Stimulated activated CD8-positive, alpha-beta memory T cell treated with anti-CD3 and anti-CD28 coated beads, Interleukin-4, amount 100 ng/mL, for 48 hours (primary cell): ENCODE measurements at regions not wholly inside any gene's neighbourhood (a gene's known extent, or its start where the extent isn't known, plus 50 kb on each side); places are given as distances from the start of the nearest gene placed in this dataset.

Experiments used
- DNase-seq: peaks from one replicate; pipeline ENCODE4 v3.0.0-alpha.2; 2020

- DNase-seq: no peak
Measured at GRCh38 chr4:123575291-123575690, 178.7 kb downstream of the SPRY1 start.

- DNase-seq: no peak
Measured at GRCh38 chr4:123577225-123577906, 180.8 kb downstream of the SPRY1 start.

- no peak for DNase-seq
Measured at GRCh38 chr4:123578276-123579029, 181.9 kb downstream of the SPRY1 start.

GRCh38 chr4:123579961-123580360 is 183.4 kb downstream of the SPRY1 start:
- DNase-seq: no peak

- DNase-seq: no peak
Measured at GRCh38 chr4:123580981-123581664, 184.5 kb downstream of the SPRY1 start.

- DNase-seq: no peak
Measured at GRCh38 chr4:123581802-123582201, 185.2 kb downstream of the SPRY1 start.

- DNase-seq: no peak
Measured at GRCh38 chr4:123583043-123583442, 186.4 kb downstream of the SPRY1 start.

GRCh38 chr4:123585111-123585510 is 188.5 kb downstream of the SPRY1 start:
- DNase-seq: no peak

- no peak for DNase-seq
Measured at GRCh38 chr4:123587983-123588494, 191.4 kb downstream of the SPRY1 start.

GRCh38 chr4:123588631-123589241 is 192.1 kb downstream of the SPRY1 start:
- DNase-seq: no peak

- no peak for DNase-seq
Measured at GRCh38 chr4:123589301-123589700, 192.7 kb downstream of the SPRY1 start.

GRCh38 chr4:123591875-123592274 is 195.3 kb downstream of the SPRY1 start:
- DNase-seq: no peak

- no peak for DNase-seq
Measured at GRCh38 chr4:123593655-123594054, 197.1 kb downstream of the SPRY1 start.

GRCh38 chr4:123596805-123597204 is 200.2 kb downstream of the SPRY1 start:
- no peak for DNase-seq

- no peak for DNase-seq
Measured at GRCh38 chr4:123597586-123597985, 201.0 kb downstream of the SPRY1 start.

GRCh38 chr4:123598331-123598730 is 201.7 kb downstream of the SPRY1 start:
- DNase-seq: no peak

GRCh38 chr4:123599061-123599919 is 202.7 kb downstream of the SPRY1 start:
- DNase-seq: no peak

- peak; percentile 51 for DNase-seq
Measured at GRCh38 chr4:123599920-123600810, 203.6 kb downstream of the SPRY1 start.

GRCh38 chr4:123600987-123601904 is 204.7 kb downstream of the SPRY1 start:
- no peak for DNase-seq

- no peak for DNase-seq
Measured at GRCh38 chr4:123602007-123602406, 205.4 kb downstream of the SPRY1 start.
